HFF-Myc (cell line): ENCODE measurements at regions not wholly inside any gene's neighbourhood (a gene's known extent, or its start where the extent isn't known, plus 50 kb on each side); places are given as distances from the start of the nearest gene placed in this dataset.

Experiments
- DNase-seq: peaks from one replicate; pipeline ENCODE4 v3.0.0-alpha.2; 2011; ENCODE audit warnings: low read depth; ENCODE audit errors: extremely low read depth
- H3K4me3 ChIP-seq: replicated peaks from 2 replicates; pipeline ENCODE4 v1.5.1; 2011; ENCODE audit warnings: low read depth, mild to moderate bottlenecking, control low read depth, low read length
- CTCF ChIP-seq: IDR thresholded peaks from 2 replicates; pipeline ENCODE4 v1.5.1; 2012; ENCODE audit warnings: mild to moderate bottlenecking, low read depth, low read length, control low read depth; ENCODE audit errors: missing control alignments

GRCh38 chr5:96340357-96340756 is 92.7 kb downstream of the PCSK1 start:
- no peak overlapping the region for H3K4me3 ChIP-seq
- TF ChIP-seq CTCF: no peak
- DNase-seq: no peak

GRCh38 chr5:96339862-96340261 is 93.2 kb downstream of the PCSK1 start:
- no peak for TF ChIP-seq CTCF
- no peak overlapping the region for H3K4me3 ChIP-seq
- no peak for DNase-seq

- no peak overlapping the region for H3K4me3 ChIP-seq
- DNase-seq: no peak
- TF ChIP-seq CTCF: no peak
These were observed 94.2 kb downstream of the PCSK1 start for GRCh38 chr5:96338624-96339415.

- no peak overlapping the region for H3K4me3 ChIP-seq
- no peak for DNase-seq
- no peak for TF ChIP-seq CTCF
These were observed 95.0 kb downstream of the PCSK1 start for GRCh38 chr5:96338091-96338490.

GRCh38 chr5:96337048-96337781 is 95.8 kb downstream of the PCSK1 start:
- no peak for TF ChIP-seq CTCF
- DNase-seq: no peak
- no peak overlapping the region for H3K4me3 ChIP-seq

- H3K4me3 ChIP-seq: no peak overlapping the region
- peak; percentile 91 for TF ChIP-seq CTCF
These were observed 96.6 kb downstream of the PCSK1 start for GRCh38 chr5:96336351-96336985.

More at GRCh38 chr5:96336351-96336985, 96.6 kb downstream of the PCSK1 start:
- DNase-seq: peak; percentile 80
